ENCODE measurements at regions not wholly inside any gene's neighbourhood (a gene's known extent, or its start where the extent isn't known, plus 50 kb on each side); places are given as distances from the start of the nearest gene placed in this dataset.

- no peaks in the 10 kb centered on the region for H3K27me3 ChIP-seq
- no peaks in the 10 kb centered on the region for H3K4me1 ChIP-seq
- intact Hi-C loops (cut with DNase I): no loop called here
- TF ChIP-seq, protein P1, sequence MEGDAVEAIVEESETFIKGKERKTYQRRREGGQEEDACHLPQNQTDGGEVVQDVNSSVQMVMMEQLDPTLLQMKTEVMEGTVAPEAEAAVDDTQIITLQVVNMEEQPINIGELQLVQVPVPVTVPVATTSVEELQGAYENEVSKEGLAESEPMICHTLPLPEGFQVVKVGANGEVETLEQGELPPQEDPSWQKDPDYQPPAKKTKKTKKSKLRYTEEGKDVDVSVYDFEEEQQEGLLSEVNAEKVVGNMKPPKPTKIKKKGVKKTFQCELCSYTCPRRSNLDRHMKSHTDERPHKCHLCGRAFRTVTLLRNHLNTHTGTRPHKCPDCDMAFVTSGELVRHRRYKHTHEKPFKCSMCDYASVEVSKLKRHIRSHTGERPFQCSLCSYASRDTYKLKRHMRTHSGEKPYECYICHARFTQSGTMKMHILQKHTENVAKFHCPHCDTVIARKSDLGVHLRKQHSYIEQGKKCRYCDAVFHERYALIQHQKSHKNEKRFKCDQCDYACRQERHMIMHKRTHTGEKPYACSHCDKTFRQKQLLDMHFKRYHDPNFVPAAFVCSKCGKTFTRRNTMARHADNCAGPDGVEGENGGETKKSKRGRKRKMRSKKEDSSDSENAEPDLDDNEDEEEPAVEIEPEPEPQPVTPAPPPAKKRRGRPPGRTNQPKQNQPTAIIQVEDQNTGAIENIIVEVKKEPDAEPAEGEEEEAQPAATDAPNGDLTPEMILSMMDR (IDR thresholded peaks at IDR 0.05): no peak
- TF ChIP-seq POLR2A (IDR thresholded peaks at IDR 0.05) (no peak), POLR2AphosphoS5 (IDR thresholded peaks at IDR 0.05; ENCODE audit: insufficient read depth in 1 of 2, low read depth in 1 of 2) (no peak)
- no peaks in the 10 kb centered on the region for H3K36me3 ChIP-seq
- DNase-seq (ENCODE audit: extremely low spot score in 2 of 2): no peak
- H3K9me3 ChIP-seq: no peaks in the 10 kb centered on the region
- H3K27ac ChIP-seq: no peak overlapping the region
- no peak overlapping the region for H3K4me3 ChIP-seq
Measured at GRCh38 chr6:14731611-14732010, 514.3 kb upstream of the JARID2 start.

GRCh38 chr6:14732226-14732843 is 513.5 kb upstream of the JARID2 start:
- Histone ChIP-seq H3K27ac (no peak overlapping the region), H3K36me3 (no peaks in the 10 kb centered on the region), H3K9me3 (no peaks in the 10 kb centered on the region), H3K27me3 (no peaks in the 10 kb centered on the region), H3K4me1 (no peaks in the 10 kb centered on the region), H3K4me3 (no peak overlapping the region)
- no peak for TF ChIP-seq POLR2AphosphoS5 (IDR thresholded peaks at IDR 0.05; ENCODE audit: insufficient read depth in 1 of 2, low read depth in 1 of 2)
- no peak for TF ChIP-seq POLR2A (IDR thresholded peaks at IDR 0.05)
- TF ChIP-seq, protein P1 (IDR thresholded peaks at IDR 0.05): no peak
- intact Hi-C loops (cut with DNase I): no loop called here
- no peak for DNase-seq (ENCODE audit: extremely low spot score in 2 of 2)

GRCh38 chr6:14732844-14733757 is 512.8 kb upstream of the JARID2 start:
- Histone ChIP-seq H3K9me3 (no peaks in the 10 kb centered on the region), H3K27ac (no peak overlapping the region), H3K4me1 (no peaks in the 10 kb centered on the region), H3K27me3 (no peaks in the 10 kb centered on the region), H3K4me3 (no peak overlapping the region), H3K36me3 (no peaks in the 10 kb centered on the region)
- no peak for DNase-seq (ENCODE audit: extremely low spot score in 2 of 2)
- intact Hi-C loops (cut with DNase I): no loop called here
- TF ChIP-seq, protein P1 (IDR thresholded peaks at IDR 0.05): no peak
- peak in 1 of 2 donors; percentile 30 for TF ChIP-seq POLR2AphosphoS5 (IDR thresholded peaks at IDR 0.05; ENCODE audit: insufficient read depth in 1 of 2, low read depth in 1 of 2)

- TF ChIP-seq POLR2AphosphoS5 (IDR thresholded peaks at IDR 0.05; ENCODE audit: insufficient read depth in 1 of 2, low read depth in 1 of 2): no peak
- TF ChIP-seq POLR2A (IDR thresholded peaks at IDR 0.05): no peak
- TF ChIP-seq, protein P1 (IDR thresholded peaks at IDR 0.05): no peak
- Histone ChIP-seq H3K9me3 (no peaks in the 10 kb centered on the region), H3K27ac (no peak overlapping the region), H3K27me3 (no peaks in the 10 kb centered on the region), H3K4me1 (no peaks in the 10 kb centered on the region), H3K36me3 (no peaks in the 10 kb centered on the region), H3K4me3 (no peak overlapping the region)
- no peak for DNase-seq (ENCODE audit: extremely low spot score in 2 of 2)
- intact Hi-C loops (cut with DNase I): no loop called here
Measured at GRCh38 chr6:14734052-14734415, 511.8 kb upstream of the JARID2 start.
